WTC11 (cell line): ENCODE measurements at regions not wholly inside any gene's neighbourhood (a gene's known extent, or its start where the extent isn't known, plus 50 kb on each side); places are given as distances from the start of the nearest gene placed in this dataset.

ENCODE experiments used
- ATAC-seq: fragments of 200-7000 bp; cut with Tn5 transposase; 2 replicates; pipeline ENCODE4 v1.10.0; 2021; ENCODE audit warnings: mild to moderate bottlenecking, moderate library complexity
- CTCF ChIA-PET: fragments of 300-600 bp; sonication (Branson Sonifier 250); formaldehyde crosslinking; loops from one replicate; lab custom pipeline; 2021; ENCODE audit warnings: antibody characterized with exemption; lab: Charles Lee
- POLR2A ChIA-PET: fragments of 350-600 bp; sonication (Branson Sonifier 250); formaldehyde crosslinking; loops from one replicate; lab custom pipeline; 2021; ENCODE audit warnings: antibody characterized with exemption; lab: Charles Lee
- DNase-seq: peaks from one replicate; pipeline ENCODE4 v3.0.0; 2021; ENCODE audit warnings: low spot score
- H3K27ac Mint-ChIP-seq: 2 replicates; pipeline ENCODE4 v1.8.0; 2021; ENCODE audit warnings: mixed read lengths
- H3K27me3 Mint-ChIP-seq: 2 replicates; pipeline ENCODE4 v1.8.0; 2021; ENCODE audit warnings: low read depth, mild to moderate bottlenecking, moderate library complexity, mixed read lengths
- H3K36me3 Mint-ChIP-seq: 2 replicates; pipeline ENCODE4 v1.8.0; 2021; ENCODE audit warnings: mixed read lengths
- H3K4me1 Mint-ChIP-seq: 2 replicates; pipeline ENCODE4 v1.8.0; 2022; ENCODE audit warnings: mixed read lengths
- H3K4me3 Mint-ChIP-seq: 2 replicates; pipeline ENCODE4 v1.8.0; 2021; ENCODE audit warnings: mild to moderate bottlenecking, moderate library complexity, mixed read lengths
- H3K9me3 Mint-ChIP-seq: 2 replicates; pipeline ENCODE4 v1.8.0; 2021; ENCODE audit warnings: mixed read lengths
- ATF3 ChIP-seq: sonication (generic); formaldehyde crosslinking; conservative IDR thresholded peaks from 2 replicates; pipeline ENCODE4 v1.8.1; 2022; ENCODE audit warnings: mild to moderate bottlenecking, missing genetic modification reagents
- CDX4 ChIP-seq: fragments of 250-450 bp; sonication (Bioruptor Pico); IDR thresholded peaks from 2 replicates; pipeline ENCODE4 v1.9.0; 2021; ENCODE audit warnings: moderate library complexity, mild to moderate bottlenecking, inconsistent platforms, borderline replicate concordance
- E2F4 ChIP-seq: sonication (generic); formaldehyde crosslinking; IDR thresholded peaks from 2 replicates; pipeline ENCODE4 v1.8.1; 2022; ENCODE audit warnings: low read depth, mild to moderate bottlenecking, moderate library complexity, missing genetic modification reagents, borderline replicate concordance
- ELF4 ChIP-seq: sonication (generic); formaldehyde crosslinking; IDR thresholded peaks from 2 replicates; pipeline ENCODE4 v1.8.1; 2022; ENCODE audit warnings: low read depth, mild to moderate bottlenecking, moderate library complexity, missing genetic modification reagents
- ERG ChIP-seq: fragments of 250-450 bp; sonication (Bioruptor Pico); IDR thresholded peaks from 2 replicates; pipeline ENCODE4 v1.8.0; 2021; ENCODE audit warnings: mild to moderate bottlenecking
- ESRRA ChIP-seq: sonication (generic); formaldehyde crosslinking; IDR thresholded peaks from 2 replicates; pipeline ENCODE4 v1.8.1; 2022; ENCODE audit warnings: mild to moderate bottlenecking, missing genetic modification reagents, borderline replicate concordance
- FOXP4 ChIP-seq: sonication (generic); formaldehyde crosslinking; IDR thresholded peaks from 2 replicates; pipeline ENCODE4 v1.8.0; 2022; ENCODE audit warnings: mild to moderate bottlenecking, missing genetic modification reagents
- GABPB1 ChIP-seq: sonication (generic); formaldehyde crosslinking; IDR thresholded peaks from 2 replicates; pipeline ENCODE4 v1.8.1; 2023; ENCODE audit warnings: mild to moderate bottlenecking, missing genetic modification reagents
- GRHL2 ChIP-seq: fragments of 250-450 bp; sonication (Bioruptor Pico); IDR thresholded peaks from 2 replicates; pipeline ENCODE4 v1.8.0; 2022; ENCODE audit warnings: mild to moderate bottlenecking, moderate library complexity; ENCODE audit not compliant: insufficient replicate concordance, severe bottlenecking
- NFATC4 ChIP-seq: fragments of 250-450 bp; sonication (Bioruptor Pico); IDR thresholded peaks from 2 replicates; pipeline ENCODE4 v1.9.0; 2021; ENCODE audit warnings: mild to moderate bottlenecking
- PRDM15 ChIP-seq: sonication (generic); formaldehyde crosslinking; IDR thresholded peaks from 2 replicates; pipeline ENCODE4 v1.8.0; 2022; ENCODE audit warnings: missing genetic modification reagents
- PRRX2 ChIP-seq: fragments of 250-450 bp; sonication (Bioruptor Pico); IDR thresholded peaks from 2 replicates; pipeline ENCODE4 v1.8.0; 2021; ENCODE audit warnings: mild to moderate bottlenecking
- STAT6 ChIP-seq: sonication (generic); formaldehyde crosslinking; conservative IDR thresholded peaks from 2 replicates; pipeline ENCODE4 v1.8.1; 2023; ENCODE audit warnings: mild to moderate bottlenecking, low read depth, missing genetic modification reagents, moderate library complexity
- TP53 ChIP-seq: sonication (generic); formaldehyde crosslinking; IDR thresholded peaks from 2 replicates; pipeline ENCODE4 v1.8.1; 2023; ENCODE audit warnings: mild to moderate bottlenecking, missing genetic modification reagents
- ZBTB21 ChIP-seq: sonication (generic); formaldehyde crosslinking; IDR thresholded peaks from 2 replicates; pipeline ENCODE4 v1.8.1; 2023; ENCODE audit warnings: mild to moderate bottlenecking, missing genetic modification reagents, borderline replicate concordance
- ZNF219 ChIP-seq: sonication (generic); formaldehyde crosslinking; IDR thresholded peaks from 2 replicates; pipeline ENCODE4 v1.8.0; 2023; ENCODE audit warnings: missing genetic modification reagents, mild to moderate bottlenecking, borderline replicate concordance
- ZNF396 ChIP-seq: fragments of 250-450 bp; sonication (Bioruptor Pico); IDR thresholded peaks from 2 replicates; pipeline ENCODE4 v1.8.0; 2021; ENCODE audit warnings: mild to moderate bottlenecking, moderate library complexity, borderline replicate concordance

GRCh38 chr4:96183611-96184010, 343.7 kb downstream of the PDHA2 start:
- Mint-ChIP-seq H3K36me3 (no peaks in the 10 kb centered on the region), H3K9me3 (no peaks in the 10 kb centered on the region), H3K4me1 (peaks cover 5% of the 10 kb centered on the region), H3K27ac (no peak overlapping the region), H3K27me3 (no peaks in the 10 kb centered on the region), H3K4me3 (no peak overlapping the region)
- ChIA-PET CTCF (no interaction called here), POLR2A (no interaction called here)
- no peak for DNase-seq
- no peak for ATAC-seq
- TF ChIP-seq TP53 (CRISPR knock-in tag) (no peak), ELF4 (CRISPR knock-in tag) (no peak), GRHL2 (CRISPR knock-in tag) (no peak), FOXP4 (CRISPR knock-in tag) (no peak), ZBTB21 (CRISPR knock-in tag) (no peak), STAT6 (CRISPR knock-in tag) (no peak), ERG (CRISPR knock-in tag) (no peak), ZNF219 (CRISPR knock-in tag) (no peak), PRDM15 (CRISPR knock-in tag) (no peak), ESRRA (no peak), GABPB1 (CRISPR knock-in tag) (no peak), NFATC4 (CRISPR knock-in tag) (no peak), ATF3 (CRISPR knock-in tag) (no peak), E2F4 (CRISPR knock-in tag) (no peak), CDX4 (CRISPR knock-in tag) (no peak), ZNF396 (CRISPR knock-in tag) (no peak), PRRX2 (CRISPR knock-in tag) (no peak)
